OCI-LY7 (cell line): ENCODE measurements at regions not wholly inside any gene's neighbourhood (a gene's known extent, or its start where the extent isn't known, plus 50 kb on each side); places are given as distances from the start of the nearest gene placed in this dataset.

ENCODE experiments used
- CTCF ChIP-seq: fragments of 200-600 bp; sonication (generic); conservative IDR thresholded peaks from 2 replicates; pipeline ENCODE4 v1.5.1; 2014; ENCODE audit warnings: mild to moderate bottlenecking, antibody characterized with exemption, low read length, moderate library complexity, mixed read lengths
- EZH2phosphoT487 ChIP-seq: fragments of 200-600 bp; sonication (generic); IDR thresholded peaks from 2 replicates; pipeline ENCODE4 v1.6.1; 2018; ENCODE audit warnings: low read depth, borderline replicate concordance, mild to moderate bottlenecking, mixed run types, antibody characterized with exemption, low read length, moderate library complexity, mixed read lengths

GRCh38 chr14:23704890-23705289, 68.7 kb downstream of the DHRS2 start:
- TF ChIP-seq CTCF = no peak
- no peak for TF ChIP-seq EZH2phosphoT487
